ENCODE measurements at regions not wholly inside any gene's neighbourhood (a gene's known extent, or its start where the extent isn't known, plus 50 kb on each side); places are given as distances from the start of the nearest gene placed in this dataset.

GRCh38 chr5:137808503-137809135, 54.5 kb upstream of the HNRNPA0 start:
- DNase-seq = no peak

GRCh38 chr5:137815202-137815990, 52.3 kb upstream of the MYOT start:
- DNase-seq = peak; percentile 36
